ENCODE measurements at regions not wholly inside any gene's neighbourhood (a gene's known extent, or its start where the extent isn't known, plus 50 kb on each side); places are given as distances from the start of the nearest gene placed in this dataset.
"Not testable (repeated sequence)": the region's sequence is repeated elsewhere in the genome, so short reads cannot be mapped to it uniquely, and the experiment has no call there.

DNA sequence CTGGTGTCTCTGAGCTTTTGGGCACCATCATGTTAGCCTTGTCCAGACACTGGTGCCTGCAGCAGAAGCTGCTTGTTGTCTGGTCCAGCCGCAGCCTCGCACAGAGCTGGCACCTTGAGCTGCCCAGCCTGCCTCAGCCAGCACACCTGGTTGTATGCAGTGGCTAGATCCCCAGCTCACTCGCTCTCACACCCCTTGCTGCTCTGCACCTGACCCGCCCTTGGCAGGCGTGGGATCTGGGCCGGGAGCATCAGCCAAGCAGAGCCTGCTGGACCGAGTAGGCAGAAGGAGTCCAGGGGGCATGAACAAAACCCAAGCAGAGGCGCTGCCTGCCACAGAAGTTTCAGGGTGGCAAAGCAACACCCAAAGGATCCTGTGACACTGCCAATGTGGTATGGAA is 79.7 kb upstream of the ITGB1 start:
- DNase-seq (ENCODE audit: low read depth in 2 of 2): no peak

DNA sequence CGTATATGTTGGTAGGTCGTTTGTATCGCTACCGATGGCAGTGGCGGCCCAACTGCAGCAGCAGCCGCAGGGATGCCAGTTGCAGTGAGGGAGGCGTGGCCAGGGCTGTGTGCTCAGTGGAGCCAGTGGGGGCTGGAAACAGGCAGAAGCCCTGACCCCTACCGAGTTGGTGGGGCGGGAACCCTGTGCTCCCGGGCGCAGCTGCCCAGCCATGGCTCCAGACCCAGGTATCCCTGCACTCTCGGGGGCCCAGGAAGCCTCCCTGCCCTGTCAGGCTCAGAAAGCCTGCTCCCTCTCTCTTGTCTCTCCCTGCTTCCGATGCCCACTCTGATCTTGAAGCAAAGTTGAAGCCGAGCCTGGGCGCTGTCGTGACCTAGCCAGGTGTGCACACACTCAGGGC is 78.6 kb upstream of the ITGB1 start:
- no peak for DNase-seq (ENCODE audit: low read depth in 2 of 2)

DNA sequence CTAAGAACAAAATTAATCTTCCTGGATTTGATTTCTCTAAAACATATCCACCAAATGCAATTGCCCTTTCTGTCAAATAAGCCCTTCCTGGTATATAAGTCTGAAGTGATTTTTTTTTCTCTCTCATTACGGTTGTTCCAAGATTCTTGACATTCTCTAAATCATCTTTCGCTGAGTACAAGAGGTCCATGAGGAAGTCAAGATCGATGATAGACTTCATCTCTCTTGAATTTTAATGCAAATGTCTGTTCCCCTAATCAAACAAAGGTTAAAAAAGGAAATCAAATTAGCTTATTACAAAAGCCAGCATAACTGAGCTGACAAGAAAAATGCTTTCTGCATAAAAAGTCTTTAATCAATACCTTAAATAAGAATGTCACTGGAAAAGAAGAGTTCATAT is 77.4 kb upstream of the ITGB1 start:
- DNase-seq (ENCODE audit: low read depth in 2 of 2): no peak

DNA sequence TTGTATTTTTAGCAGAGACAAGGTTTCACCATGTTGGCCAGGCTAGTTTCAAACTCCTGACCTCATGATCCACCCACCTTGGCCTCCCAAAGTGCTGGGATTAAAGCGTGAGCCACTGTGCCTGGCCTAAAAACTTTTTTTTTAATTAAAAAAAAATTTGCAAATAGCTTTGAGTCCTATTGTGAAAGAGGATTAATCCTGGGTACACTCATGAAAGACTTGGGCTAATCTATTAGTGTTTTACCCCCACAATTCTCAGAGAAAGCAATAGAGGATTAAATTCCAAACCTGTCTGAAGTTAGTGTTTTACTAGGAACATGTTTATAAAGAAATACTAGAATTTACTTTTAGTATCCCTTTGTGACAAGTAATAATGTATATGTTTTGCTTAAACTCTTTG is 76.9 kb upstream of the ITGB1 start:
- DNase-seq (ENCODE audit: low read depth in 2 of 2): no peak

DNA sequence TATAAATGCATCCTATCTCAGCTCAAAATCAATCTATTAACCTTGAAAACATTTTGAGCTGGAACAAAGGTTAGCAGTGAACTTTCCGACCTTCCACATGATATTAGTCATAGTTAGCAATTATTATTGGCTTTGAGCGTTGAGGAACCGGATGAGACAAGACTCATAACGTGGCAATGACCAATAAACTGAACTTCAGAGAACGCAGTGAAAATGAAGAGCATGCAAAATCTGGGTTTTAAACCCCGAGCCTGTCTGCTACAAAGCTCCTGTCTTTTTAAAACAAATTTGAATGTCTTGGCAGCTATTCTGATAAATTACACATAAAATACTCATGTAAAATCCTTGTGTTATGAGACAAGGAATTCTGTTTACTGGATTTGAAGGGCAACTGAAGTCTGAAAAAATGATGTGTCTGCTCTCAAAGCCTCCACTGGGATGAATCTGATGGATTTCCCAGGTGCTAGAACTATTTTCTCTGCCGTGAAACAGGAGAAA is 74.7 kb upstream of the ITGB1 start:
- DNase-seq (ENCODE audit: low read depth in 2 of 2): peak; percentile 63 to 64

DNA sequence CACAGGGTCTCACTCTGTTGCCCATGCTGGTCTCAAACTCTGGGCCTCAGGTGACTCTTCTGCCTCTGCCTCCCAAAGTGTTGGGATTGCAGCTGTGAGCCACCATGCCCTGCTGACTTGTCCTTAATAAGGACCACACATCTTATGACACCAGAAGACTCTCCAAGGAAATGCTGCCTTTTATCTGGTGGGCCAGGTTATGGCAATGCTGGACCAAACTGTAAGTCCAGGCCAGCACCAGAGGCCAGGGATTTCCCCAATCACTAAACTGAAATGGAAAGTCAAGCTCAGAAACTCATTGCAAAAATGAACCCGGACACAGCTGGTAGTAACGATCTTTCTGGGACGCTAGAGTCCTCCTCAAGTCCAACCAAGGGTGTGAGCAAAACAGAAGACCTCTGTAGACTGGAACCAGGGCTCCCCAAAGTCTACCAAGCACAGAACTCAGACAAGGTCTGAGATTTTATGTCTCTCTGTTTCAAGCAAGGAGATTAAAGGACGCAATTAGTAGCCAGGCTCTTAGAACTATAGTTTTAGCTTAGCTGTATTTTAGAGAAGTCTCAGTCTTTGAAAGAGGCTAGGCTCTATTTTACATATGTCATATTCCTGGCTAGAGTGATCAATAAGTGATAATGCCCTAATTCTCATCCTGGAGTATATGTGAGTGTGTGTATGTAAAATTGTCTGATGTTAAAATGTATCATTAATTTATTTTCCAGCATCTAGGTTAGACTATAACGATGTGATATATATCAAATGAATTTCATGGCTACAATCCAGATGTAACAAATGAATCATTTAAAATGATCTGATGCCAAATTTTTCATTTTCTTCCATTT is 74.0 kb upstream of the ITGB1 start:
- no peak for DNase-seq (ENCODE audit: low read depth in 2 of 2)

DNA sequence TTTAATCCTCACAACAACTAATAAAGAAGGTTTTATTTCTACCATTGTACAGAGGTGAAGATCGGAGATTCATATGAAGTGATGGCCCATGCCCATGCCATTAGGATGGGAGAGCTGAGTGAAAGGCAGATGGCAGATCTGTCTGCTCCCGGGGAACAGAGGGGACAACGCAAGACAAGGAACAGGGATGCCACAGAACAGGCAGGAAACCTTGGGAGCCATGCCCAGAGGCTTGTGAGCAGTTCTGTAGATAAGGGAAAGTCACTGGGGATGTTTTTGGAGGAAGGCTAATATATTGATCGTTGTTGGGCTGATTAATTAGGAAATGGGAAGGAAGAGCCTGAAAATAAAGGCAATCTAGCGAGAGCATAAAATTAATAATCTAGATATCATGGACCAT is 73.1 kb upstream of the ITGB1 start:
- no peak for DNase-seq (ENCODE audit: low read depth in 2 of 2)

DNA sequence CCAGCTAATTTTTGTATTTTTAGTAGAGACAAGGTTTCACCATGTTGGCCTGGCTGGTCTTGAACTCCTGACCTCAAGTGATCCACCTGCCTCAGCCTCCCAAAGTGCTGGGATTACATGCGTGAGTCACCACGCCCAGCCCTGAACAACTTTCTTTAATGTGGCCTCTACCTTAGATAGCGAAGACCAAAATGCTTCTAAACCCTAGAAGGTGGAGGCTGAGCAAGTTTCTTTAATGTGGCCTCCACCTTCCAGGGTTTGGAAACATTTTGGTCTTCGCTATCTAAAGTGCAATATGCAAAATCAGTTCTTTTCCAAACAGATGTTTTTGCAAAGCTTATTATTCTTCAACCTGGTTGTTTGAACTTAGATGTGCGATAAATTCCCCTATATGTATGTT is 70.5 kb upstream of the ITGB1 start:
- DNase-seq (ENCODE audit: low read depth in 2 of 2): not testable (repeated sequence)

DNA sequence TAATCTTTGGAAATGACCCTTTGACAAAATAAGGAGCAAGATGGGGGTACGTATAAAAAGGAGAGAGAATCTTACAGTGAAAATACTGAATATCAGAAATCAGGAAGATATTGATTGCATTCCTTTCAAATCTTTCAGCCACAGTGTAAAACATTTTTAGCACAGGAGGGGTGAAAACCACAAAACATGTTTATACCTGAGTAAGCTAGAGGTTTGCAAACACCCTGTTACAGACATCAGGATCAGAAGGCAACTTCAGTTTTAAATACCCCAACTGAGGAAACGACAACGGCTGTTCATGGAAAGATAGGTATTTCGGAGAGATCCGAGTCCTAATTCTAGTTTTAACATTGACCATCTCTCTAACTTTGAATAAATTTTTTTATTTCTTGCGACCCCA is 69.1 kb upstream of the ITGB1 start:
- no peak for DNase-seq (ENCODE audit: low read depth in 2 of 2)

DNA sequence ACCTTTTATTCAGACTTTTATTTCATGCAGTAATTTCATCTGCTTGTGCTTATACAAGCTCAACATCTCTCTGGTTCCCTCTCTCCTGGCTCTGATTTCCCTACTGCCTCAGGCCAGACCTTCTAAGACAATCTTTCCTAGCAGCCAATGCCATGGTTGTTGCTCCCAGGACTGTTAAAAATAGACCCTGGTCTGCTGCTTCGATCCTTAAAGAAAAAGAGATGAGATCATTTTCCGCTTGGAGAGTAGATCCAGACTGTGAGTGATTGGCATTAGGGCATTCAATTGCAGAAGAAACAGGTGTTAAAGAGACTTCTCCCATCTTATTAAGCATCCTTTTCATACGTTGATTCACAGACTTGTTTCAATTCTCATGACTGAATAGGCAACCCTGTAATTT is 68.4 kb upstream of the ITGB1 start:
- DNase-seq (ENCODE audit: low read depth in 2 of 2): no peak

DNA sequence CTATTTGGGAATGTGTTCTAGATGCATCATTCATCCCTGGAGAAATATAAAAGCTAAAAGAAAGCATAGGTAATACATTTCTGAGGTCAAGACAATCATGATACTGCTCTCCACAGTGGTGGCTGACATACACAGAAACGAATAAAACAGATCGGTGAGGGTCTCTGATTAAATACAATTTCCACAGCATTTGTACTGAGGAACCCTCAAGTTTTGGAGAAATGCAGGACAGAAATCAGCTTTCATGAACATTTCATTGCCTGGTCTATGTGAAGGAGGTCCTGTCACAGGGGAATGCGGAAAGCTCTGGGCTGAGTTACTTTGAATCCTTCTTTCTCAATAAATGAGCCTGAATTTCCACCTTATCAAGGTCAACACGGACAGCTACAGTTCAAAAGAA is 67.9 kb upstream of the ITGB1 start:
- DNase-seq (ENCODE audit: low read depth in 2 of 2): no peak

DNA sequence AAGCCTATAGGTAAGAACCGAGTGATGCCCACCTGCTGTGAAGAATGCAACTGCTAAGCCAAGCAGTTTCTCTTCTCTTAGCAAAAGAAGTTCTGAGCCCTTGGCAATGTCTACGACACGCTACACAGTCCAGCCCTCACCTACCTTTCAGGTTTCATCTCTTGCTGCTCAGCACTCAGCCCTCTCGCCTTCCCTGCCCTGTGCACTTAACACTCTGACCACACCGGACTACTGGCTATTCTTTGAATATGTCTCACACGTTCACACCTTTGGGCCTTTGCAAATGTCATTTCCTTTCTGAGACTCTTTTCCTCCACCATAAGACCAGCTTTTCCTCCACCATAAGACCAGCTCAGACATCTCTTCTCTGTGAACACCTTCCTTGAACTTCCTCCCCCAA is 67.0 kb upstream of the ITGB1 start:
- DNase-seq (ENCODE audit: low read depth in 2 of 2): no peak

DNA sequence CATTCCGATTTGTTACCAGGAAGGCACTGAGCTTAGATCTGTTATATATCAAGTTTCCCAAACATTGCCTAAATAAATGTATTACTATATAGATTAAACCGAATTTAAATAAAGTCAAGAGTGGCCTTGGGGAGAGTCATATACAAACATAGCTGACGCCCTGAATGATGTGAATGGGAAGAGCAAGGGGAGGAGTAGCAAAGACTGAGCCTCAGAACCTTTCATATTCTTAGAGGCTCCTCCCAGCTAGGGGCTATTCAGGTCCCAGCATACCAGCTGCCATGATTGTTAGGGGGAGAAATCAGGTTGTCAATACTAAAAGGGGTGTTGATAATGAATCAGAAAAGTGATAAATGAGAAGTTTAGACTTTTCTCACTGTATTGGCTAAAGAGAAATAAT is 64.7 kb upstream of the ITGB1 start:
- DNase-seq (ENCODE audit: low read depth in 2 of 2): no peak

DNA sequence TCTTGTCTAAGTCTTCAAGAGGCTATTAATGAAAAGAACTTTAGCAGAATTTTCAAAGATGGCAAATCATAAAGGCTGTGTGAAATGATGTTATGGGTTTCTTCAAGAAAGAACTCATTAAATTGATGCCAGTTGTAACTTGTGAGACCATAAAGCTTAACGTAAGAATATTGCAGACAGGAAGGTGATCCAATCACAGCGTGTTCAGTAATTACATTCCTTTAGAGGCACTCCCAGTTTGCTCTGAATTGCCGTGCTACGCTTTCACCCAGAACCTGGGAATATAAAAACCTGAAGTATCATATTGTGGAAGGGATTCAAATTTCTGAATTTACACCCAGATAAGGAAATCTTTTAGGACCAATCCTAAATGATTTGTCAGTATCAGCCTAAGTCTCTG is 64.1 kb upstream of the ITGB1 start:
- no peak for DNase-seq (ENCODE audit: low read depth in 2 of 2)

DNA sequence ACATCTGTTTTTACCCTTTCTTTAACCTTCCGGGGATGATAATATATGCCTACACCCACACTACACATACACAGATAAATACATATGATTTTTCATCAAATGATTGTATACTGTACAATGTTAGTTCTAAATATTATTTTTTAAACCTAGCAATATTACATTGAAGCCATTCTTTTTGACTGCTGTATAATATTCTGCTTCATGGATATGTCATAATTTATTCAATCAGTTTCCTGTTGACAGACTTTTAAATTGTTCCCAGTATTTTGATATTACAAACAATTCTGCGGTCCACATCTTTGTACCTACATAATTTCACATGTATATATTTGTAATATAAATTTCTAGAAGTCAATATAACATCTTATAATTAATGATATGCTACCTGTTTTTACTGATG is 59.0 kb upstream of the ITGB1 start:
- DNase-seq (ENCODE audit: low read depth in 2 of 2): no peak

DNA sequence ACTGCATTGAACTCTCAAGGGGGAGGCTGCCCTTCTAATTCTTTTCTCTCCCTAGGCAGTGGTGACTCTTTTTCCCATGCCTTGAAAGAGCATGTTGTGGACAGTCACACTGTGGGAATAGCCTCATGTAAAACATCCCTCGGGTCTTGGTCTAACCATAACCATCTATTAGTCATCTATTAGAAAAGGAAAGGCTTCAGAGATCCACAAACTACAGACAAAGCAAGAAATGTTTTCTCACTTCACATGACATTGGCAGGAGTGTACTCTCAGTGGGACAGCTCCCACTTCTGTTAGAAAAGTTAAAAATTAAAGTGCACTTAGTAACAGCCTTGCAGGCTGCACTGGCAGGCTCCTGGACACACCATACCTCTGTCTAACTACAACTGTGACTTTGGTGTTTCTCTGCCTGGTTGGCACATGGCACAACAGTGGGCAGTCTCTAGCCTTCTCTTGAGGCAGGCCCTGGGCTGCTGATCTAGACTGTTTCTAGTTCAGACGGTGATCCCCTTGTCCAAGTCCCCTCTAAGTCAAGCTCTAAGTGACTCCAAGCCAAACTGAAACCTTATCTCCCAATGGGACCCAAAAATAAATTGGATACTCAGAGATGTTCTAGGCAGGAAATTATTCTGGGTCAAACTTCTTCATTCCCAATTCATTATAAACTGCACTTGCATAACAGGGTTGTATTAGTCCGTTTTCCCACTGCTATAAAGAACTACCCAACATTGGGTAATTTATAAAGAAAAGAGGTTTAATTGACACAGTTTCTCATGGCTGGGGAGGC is 57.9 kb upstream of the ITGB1 start:
- DNase-seq (ENCODE audit: low read depth in 2 of 2): no peak

DNA sequence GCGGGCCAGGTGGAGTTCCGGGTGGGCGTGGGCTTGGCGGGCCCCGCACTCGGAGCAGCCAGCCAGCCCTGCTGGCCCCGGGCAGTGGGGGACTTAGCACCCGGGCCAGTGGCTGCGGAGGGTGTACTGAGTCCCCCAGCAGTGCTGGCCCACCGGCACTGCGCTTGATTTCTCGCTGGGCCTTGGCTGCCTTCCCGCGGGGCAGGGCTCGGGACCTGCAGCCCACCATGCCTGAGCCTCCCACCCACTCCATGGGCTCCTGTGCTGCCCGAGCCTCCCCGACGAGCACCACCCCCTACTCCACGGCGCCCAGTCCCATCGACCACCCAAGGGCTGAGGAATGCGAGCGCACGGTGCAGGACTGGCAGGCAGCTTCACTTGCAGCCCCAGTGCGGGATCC is 55.3 kb upstream of the ITGB1 start:
- not testable (repeated sequence) for DNase-seq (ENCODE audit: low read depth in 2 of 2)

DNA sequence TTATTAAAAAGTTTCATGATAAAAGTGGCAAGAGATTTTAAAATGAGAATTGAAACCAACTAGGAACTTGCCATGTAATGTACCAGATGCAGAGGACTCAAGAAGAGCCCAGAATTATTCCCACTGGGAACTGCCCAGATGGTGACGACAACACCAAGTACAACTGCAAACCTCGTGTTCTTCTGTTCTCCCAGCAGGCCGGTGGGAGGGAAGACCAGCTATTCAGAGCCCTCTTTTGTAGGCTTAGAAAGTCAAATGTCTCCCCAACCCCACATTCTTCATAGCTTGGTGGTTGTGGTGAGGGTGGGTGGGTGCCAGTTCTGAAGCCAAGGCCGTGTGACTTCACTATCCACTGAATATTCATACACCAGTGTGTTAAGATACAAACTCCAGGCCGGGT is 54.3 kb upstream of the ITGB1 start:
- no peak for DNase-seq (ENCODE audit: low read depth in 2 of 2)

DNA sequence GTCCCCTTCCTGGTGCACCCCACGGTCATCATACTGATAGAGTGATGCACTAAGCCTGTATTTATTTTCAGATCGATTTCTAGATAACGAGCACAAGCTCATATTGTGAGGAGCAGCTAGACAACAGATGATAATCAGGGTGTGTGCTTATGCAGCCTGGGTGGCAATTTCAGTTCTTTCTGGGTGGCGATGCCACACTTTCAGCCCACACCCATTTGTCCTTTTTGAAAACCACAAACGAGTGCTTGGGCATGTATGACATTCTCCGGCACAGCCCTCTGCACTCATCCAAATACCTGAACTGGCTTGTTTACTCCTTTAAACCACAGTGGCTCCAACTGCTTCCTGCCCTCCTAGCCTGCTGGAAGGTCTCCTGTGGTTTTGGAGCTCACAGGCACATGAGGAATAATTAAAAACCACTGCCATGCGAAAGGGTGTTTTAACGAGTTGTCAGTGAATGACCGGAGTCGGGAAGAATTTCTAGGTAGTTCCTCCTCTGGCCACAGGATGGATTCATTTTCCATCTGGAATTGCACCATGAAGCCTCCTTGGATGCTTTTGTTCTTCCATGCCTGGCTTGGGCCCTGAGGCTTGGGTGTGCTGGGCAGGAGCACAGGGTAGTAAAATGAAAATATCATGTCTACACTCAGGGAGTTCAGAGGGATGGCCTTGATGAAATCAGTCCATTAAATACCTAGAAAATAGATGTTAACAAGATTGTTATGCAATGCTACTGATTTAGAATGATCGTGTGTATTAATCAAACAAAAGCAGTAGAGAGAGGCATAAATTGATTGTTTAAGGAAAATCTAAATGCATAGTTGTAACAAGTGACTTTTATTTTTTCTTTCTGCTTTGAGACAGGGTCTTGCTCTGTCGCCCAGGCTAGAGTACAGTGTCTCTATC is 52.4 kb upstream of the ITGB1 start:
- DNase-seq (ENCODE audit: low read depth in 2 of 2): peak; percentile 71 to 73

DNA sequence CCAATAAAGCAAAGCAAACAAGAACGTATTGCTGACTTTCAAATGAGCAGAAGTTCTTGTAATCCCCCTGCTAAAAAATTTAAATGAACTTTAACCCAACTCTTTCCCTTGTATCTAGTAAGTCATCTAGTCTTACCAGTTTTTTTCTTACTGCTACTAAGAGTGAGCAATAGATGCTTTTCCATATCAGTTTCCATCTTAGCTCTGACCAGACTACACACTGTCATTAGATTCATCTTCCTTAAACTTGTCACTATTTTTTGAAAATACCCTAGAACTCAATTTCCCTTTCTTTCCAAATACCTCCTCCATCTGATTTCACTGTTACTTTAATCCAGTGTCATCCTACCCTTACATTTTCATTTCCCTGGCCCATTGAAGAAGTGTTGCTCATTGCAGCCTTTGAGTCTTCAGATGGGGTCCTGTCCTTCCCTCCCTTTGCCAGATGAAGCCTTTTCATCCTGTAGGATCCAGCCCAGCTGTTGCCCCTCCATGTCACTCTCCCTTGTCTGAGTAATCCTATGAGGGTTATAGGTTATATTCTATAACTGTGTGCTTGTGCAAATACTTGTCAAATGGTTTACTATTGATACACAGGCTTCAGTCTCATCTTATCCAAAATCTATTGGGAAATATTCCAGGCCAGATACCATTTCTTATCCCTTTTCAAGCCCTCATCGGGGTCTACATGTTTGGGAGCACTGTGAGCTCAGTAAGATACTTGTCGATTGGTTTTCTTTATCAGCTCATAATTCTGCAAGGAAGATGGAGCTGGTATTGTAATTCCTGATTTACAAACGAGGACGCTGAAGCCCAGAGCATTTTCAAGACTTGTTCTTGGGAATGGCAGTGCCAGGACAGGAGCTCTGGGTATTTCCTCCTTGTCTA is 51.5 kb upstream of the ITGB1 start:
- no peak for DNase-seq (ENCODE audit: low read depth in 2 of 2)

Measured in fibroblast of skin of left biceps (primary cell).